OCI-LY1 (cell line): ENCODE measurements at regions not wholly inside any gene's neighbourhood (a gene's known extent, or its start where the extent isn't known, plus 50 kb on each side); places are given as distances from the start of the nearest gene placed in this dataset.

ENCODE experiments used
- H2AFZ ChIP-seq: fragments of 200-600 bp; sonication (generic), shearing (Covaris generic); 2 replicates; pipeline ENCODE4 v1.6.0; 2014; ENCODE audit warnings: antibody characterized with exemption, mild to moderate bottlenecking, low read length
- H3F3A ChIP-seq: fragments of 200-600 bp; sonication (generic), shearing (Covaris generic); 2 replicates; pipeline ENCODE4 v1.6.0; 2014; ENCODE audit warnings: mild to moderate bottlenecking, antibody characterized with exemption, low read length, moderate library complexity; ENCODE audit not compliant: insufficient read depth
- H3K27ac ChIP-seq: fragments of 200-600 bp; sonication (generic); 2 replicates; pipeline ENCODE4 v1.5.1; 2014; ENCODE audit warnings: low read length, mixed run types, mild to moderate bottlenecking, low read depth; ENCODE audit not compliant: poor library complexity, severe bottlenecking
- H3K27me3 ChIP-seq: fragments of 200-600 bp; sonication (generic); 2 replicates; pipeline ENCODE4 v1.6.0; 2014; ENCODE audit warnings: antibody characterized with exemption, mild to moderate bottlenecking, low read length, moderate library complexity; ENCODE audit not compliant: insufficient read depth
- H3K36me3 ChIP-seq: fragments of 200-600 bp; sonication (generic); 2 replicates; pipeline ENCODE4 v1.6.1; 2014; ENCODE audit warnings: mild to moderate bottlenecking, antibody characterized with exemption, low read length, moderate library complexity, mixed read lengths; ENCODE audit not compliant: insufficient read depth
- H3K4me1 ChIP-seq: fragments of 200-600 bp; sonication (generic); 2 replicates; pipeline ENCODE4 v1.5.1; 2014; ENCODE audit warnings: mild to moderate bottlenecking, low read length, moderate library complexity; ENCODE audit not compliant: insufficient read depth, severe bottlenecking
- H3K4me2 ChIP-seq: fragments of 200-600 bp; sonication (generic), shearing (Covaris generic); 2 replicates; pipeline ENCODE4 v1.6.1; 2014; ENCODE audit warnings: low read length
- H3K4me3 ChIP-seq: fragments of 200-600 bp; sonication (generic); 2 replicates; pipeline ENCODE4 v1.5.1; 2014; ENCODE audit warnings: low read length, low read depth, mild to moderate bottlenecking, mixed read lengths; ENCODE audit not compliant: poor library complexity, severe bottlenecking
- H3K79me2 ChIP-seq: fragments of 200-600 bp; shearing (Covaris generic); 2 replicates; pipeline ENCODE4 v1.6.1; 2016; ENCODE audit warnings: mixed run types, low read length, mixed read lengths; ENCODE audit not compliant: insufficient read depth
- H3K9ac ChIP-seq: fragments of 200-600 bp; sonication (generic), shearing (Covaris generic); 2 replicates; pipeline ENCODE4 v1.6.1; 2014; ENCODE audit warnings: mild to moderate bottlenecking, low read length, mixed read lengths
- H3K9me2 ChIP-seq: fragments of 200-600 bp; sonication (generic), shearing (Covaris generic); 2 replicates; pipeline ENCODE4 v1.6.1; 2014; ENCODE audit warnings: low read depth, mild to moderate bottlenecking, low read length, mixed read lengths
- H3K9me3 ChIP-seq: fragments of 200-600 bp; shearing (Covaris generic); 2 replicates; pipeline ENCODE4 v1.6.1; 2014; ENCODE audit warnings: low read length, mixed read lengths
- H4K20me1 ChIP-seq: fragments of 200-600 bp; sonication (generic), shearing (Covaris generic); 2 replicates; pipeline ENCODE4 v1.6.0; 2016; ENCODE audit warnings: mild to moderate bottlenecking, low read length; ENCODE audit not compliant: insufficient read depth
- CTCF ChIP-seq: fragments of 200-600 bp; sonication (generic), shearing (Covaris generic); IDR thresholded peaks from 2 replicates; pipeline ENCODE4 v1.5.1; 2017; ENCODE audit warnings: mild to moderate bottlenecking, antibody characterized with exemption, low read length, moderate library complexity, mixed read lengths
- EZH2 ChIP-seq: fragments of 200-600 bp; sonication (generic), shearing (Covaris generic); IDR thresholded peaks from 2 replicates; pipeline ENCODE4 v1.8.0; 2017; ENCODE audit warnings: borderline replicate concordance, mixed run types, mild to moderate bottlenecking, antibody characterized with exemption, low read length, moderate library complexity, mixed read lengths

GRCh38 chr14:100410056-100410565 is 87.0 kb downstream of the SLC25A47 start:
- TF ChIP-seq EZH2 = no peak
- no peak for TF ChIP-seq CTCF
- no peaks in the 10 kb centered on the region for H3K9me3 ChIP-seq
- no peak overlapping the region for H3K4me2 ChIP-seq
- no peaks in the 10 kb centered on the region for H3K4me1 ChIP-seq
- H3K9me2 ChIP-seq = no peaks in the 10 kb centered on the region
- no peaks in the 10 kb centered on the region for H3K27me3 ChIP-seq
- H2AFZ ChIP-seq = no peak overlapping the region
- no peaks in the 10 kb centered on the region for H3K36me3 ChIP-seq
- H3K79me2 ChIP-seq = no peaks in the 10 kb centered on the region
- no peaks in the 10 kb centered on the region for H3F3A ChIP-seq
- H3K27ac ChIP-seq = no peak overlapping the region
- no peak overlapping the region for H3K9ac ChIP-seq
- no peaks in the 10 kb centered on the region for H4K20me1 ChIP-seq
- H3K4me3 ChIP-seq = no peak overlapping the region

GRCh38 chr14:100413699-100414098 is 90.6 kb downstream of the SLC25A47 start:
- TF ChIP-seq CTCF (no peak), EZH2 (no peak)
- no peaks in the 10 kb centered on the region for H3K9me2 ChIP-seq
- no peaks in the 10 kb centered on the region for H3K9me3 ChIP-seq
- H3K79me2 ChIP-seq = no peaks in the 10 kb centered on the region
- no peak overlapping the region for H3K4me2 ChIP-seq
- no peak overlapping the region for H3K9ac ChIP-seq
- H2AFZ ChIP-seq = no peak overlapping the region
- H3K4me1 ChIP-seq = no peaks in the 10 kb centered on the region
- no peaks in the 10 kb centered on the region for H4K20me1 ChIP-seq
- H3K36me3 ChIP-seq = no peaks in the 10 kb centered on the region
- no peaks in the 10 kb centered on the region for H3K27me3 ChIP-seq
- H3K4me3 ChIP-seq = no peak overlapping the region
- H3F3A ChIP-seq = no peaks in the 10 kb centered on the region
- H3K27ac ChIP-seq = no peak overlapping the region

- H3K36me3 ChIP-seq = no peaks in the 10 kb centered on the region
- no peaks in the 10 kb centered on the region for H4K20me1 ChIP-seq
- no peak overlapping the region for H3K4me3 ChIP-seq
- no peak overlapping the region for H3K9ac ChIP-seq
- H2AFZ ChIP-seq = no peak overlapping the region
- no peaks in the 10 kb centered on the region for H3K9me3 ChIP-seq
- H3K27ac ChIP-seq = no peak overlapping the region
- no peaks in the 10 kb centered on the region for H3K27me3 ChIP-seq
- H3K9me2 ChIP-seq = no peaks in the 10 kb centered on the region
- TF ChIP-seq CTCF = no peak
- TF ChIP-seq EZH2 = no peak
- H3K4me2 ChIP-seq = no peak overlapping the region
- H3K79me2 ChIP-seq = no peaks in the 10 kb centered on the region
- no peaks in the 10 kb centered on the region for H3K4me1 ChIP-seq
- no peaks in the 10 kb centered on the region for H3F3A ChIP-seq
Measured at GRCh38 chr14:100415226-100415625, 92.1 kb downstream of the SLC25A47 start.
